ENCODE measurements at regions not wholly inside any gene's neighbourhood (a gene's known extent, or its start where the extent isn't known, plus 50 kb on each side); places are given as distances from the start of the nearest gene placed in this dataset.

DNA sequence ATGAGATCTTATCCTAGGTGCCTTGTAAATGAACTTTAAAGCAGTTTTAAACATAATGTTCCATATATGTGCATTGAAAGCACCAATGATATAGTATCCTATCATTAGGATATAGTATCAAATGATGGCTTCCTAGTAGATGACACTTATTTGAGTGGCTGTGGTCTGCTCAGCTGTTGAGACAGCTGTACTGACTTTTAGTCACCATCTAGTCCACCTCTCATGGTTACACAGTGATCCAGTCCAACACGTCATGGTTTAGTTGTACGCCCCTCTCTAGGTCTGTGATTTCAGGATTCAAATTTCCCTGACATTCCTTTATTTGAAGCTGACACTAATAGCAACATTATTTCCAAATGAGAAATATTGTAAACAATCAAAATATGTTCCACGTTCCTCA lies 127.3 kb upstream of the TUT7 start:
- TF ChIP-seq, protein P1, sequence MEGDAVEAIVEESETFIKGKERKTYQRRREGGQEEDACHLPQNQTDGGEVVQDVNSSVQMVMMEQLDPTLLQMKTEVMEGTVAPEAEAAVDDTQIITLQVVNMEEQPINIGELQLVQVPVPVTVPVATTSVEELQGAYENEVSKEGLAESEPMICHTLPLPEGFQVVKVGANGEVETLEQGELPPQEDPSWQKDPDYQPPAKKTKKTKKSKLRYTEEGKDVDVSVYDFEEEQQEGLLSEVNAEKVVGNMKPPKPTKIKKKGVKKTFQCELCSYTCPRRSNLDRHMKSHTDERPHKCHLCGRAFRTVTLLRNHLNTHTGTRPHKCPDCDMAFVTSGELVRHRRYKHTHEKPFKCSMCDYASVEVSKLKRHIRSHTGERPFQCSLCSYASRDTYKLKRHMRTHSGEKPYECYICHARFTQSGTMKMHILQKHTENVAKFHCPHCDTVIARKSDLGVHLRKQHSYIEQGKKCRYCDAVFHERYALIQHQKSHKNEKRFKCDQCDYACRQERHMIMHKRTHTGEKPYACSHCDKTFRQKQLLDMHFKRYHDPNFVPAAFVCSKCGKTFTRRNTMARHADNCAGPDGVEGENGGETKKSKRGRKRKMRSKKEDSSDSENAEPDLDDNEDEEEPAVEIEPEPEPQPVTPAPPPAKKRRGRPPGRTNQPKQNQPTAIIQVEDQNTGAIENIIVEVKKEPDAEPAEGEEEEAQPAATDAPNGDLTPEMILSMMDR (IDR thresholded peaks at IDR 0.05) = no peak
- TF ChIP-seq EP300 (IDR thresholded peaks at IDR 0.05) = no peak
- TF ChIP-seq POLR2AphosphoS5 (IDR thresholded peaks at IDR 0.05) = no peak
- no peak for TF ChIP-seq POLR2A (IDR thresholded peaks at IDR 0.05; ENCODE audit: low read depth)

Measured in esophagus muscularis mucosa (tissue), 4 donors.